ENCODE measurements at regions not wholly inside any gene's neighbourhood (a gene's known extent, or its start where the extent isn't known, plus 50 kb on each side); places are given as distances from the start of the nearest gene placed in this dataset.

- in situ Hi-C loops (cut with HindIII; ENCODE audit: low sequenced_read_pairs): no loop called here
- TF ChIP-seq CTCF (IDR thresholded peaks at IDR 0.05; ENCODE audit: low read depth, low read length): no peak
- H3K4me3 ChIP-seq (ENCODE audit: low read depth, low read length): no peak overlapping the region
- DNase-seq (ENCODE audit: low read depth, low spot score): no peak
These were observed 365.7 kb downstream of the TNS1 start for GRCh38 chr2:217636991-217637561.

GRCh38 chr2:217636578-217636977 lies 366.2 kb downstream of the TNS1 start:
- no peak overlapping the region for H3K4me3 ChIP-seq (ENCODE audit: low read depth, low read length)
- TF ChIP-seq CTCF (IDR thresholded peaks at IDR 0.05; ENCODE audit: low read depth, low read length): no peak
- in situ Hi-C loops (cut with HindIII; ENCODE audit: low sequenced_read_pairs): no loop called here
- DNase-seq (ENCODE audit: low read depth, low spot score): no peak

GRCh38 chr2:217634871-217635270 lies 367.9 kb downstream of the TNS1 start:
- in situ Hi-C loops (cut with HindIII; ENCODE audit: low sequenced_read_pairs): no loop called here
- DNase-seq (ENCODE audit: low read depth, low spot score): no peak
- no peak overlapping the region for H3K4me3 ChIP-seq (ENCODE audit: low read depth, low read length)
- TF ChIP-seq CTCF (IDR thresholded peaks at IDR 0.05; ENCODE audit: low read depth, low read length): no peak

- no peak for DNase-seq (ENCODE audit: low read depth, low spot score)
- TF ChIP-seq CTCF (IDR thresholded peaks at IDR 0.05; ENCODE audit: low read depth, low read length): no peak
- in situ Hi-C loops (cut with HindIII; ENCODE audit: low sequenced_read_pairs): no loop called here
- no peak overlapping the region for H3K4me3 ChIP-seq (ENCODE audit: low read depth, low read length)
These were observed 370.8 kb downstream of the TNS1 start for GRCh38 chr2:217632043-217632442.

- DNase-seq (ENCODE audit: low read depth, low spot score): no peak
- TF ChIP-seq CTCF (IDR thresholded peaks at IDR 0.05; ENCODE audit: low read depth, low read length): no peak
- H3K4me3 ChIP-seq (ENCODE audit: low read depth, low read length): no peak overlapping the region
- in situ Hi-C loops (cut with HindIII; ENCODE audit: low sequenced_read_pairs): no loop called here
These were observed 371.7 kb downstream of the TNS1 start for GRCh38 chr2:217631115-217631514.

GRCh38 chr2:217629347-217629746 lies 373.4 kb downstream of the TNS1 start:
- no peak for TF ChIP-seq CTCF (IDR thresholded peaks at IDR 0.05; ENCODE audit: low read depth, low read length)
- no peak for DNase-seq (ENCODE audit: low read depth, low spot score)
- H3K4me3 ChIP-seq (ENCODE audit: low read depth, low read length): no peak overlapping the region
- in situ Hi-C loops (cut with HindIII; ENCODE audit: low sequenced_read_pairs): no loop called here

- no peak for TF ChIP-seq CTCF (IDR thresholded peaks at IDR 0.05; ENCODE audit: low read depth, low read length)
- no peak for DNase-seq (ENCODE audit: low read depth, low spot score)
- in situ Hi-C loops (cut with HindIII; ENCODE audit: low sequenced_read_pairs): no loop called here
- no peak overlapping the region for H3K4me3 ChIP-seq (ENCODE audit: low read depth, low read length)
These were observed 374.7 kb downstream of the TNS1 start for GRCh38 chr2:217628061-217628460.

Measured in astrocyte of the spinal cord (primary cell).